ENCODE measurements at regions not wholly inside any gene's neighbourhood (a gene's known extent, or its start where the extent isn't known, plus 50 kb on each side); places are given as distances from the start of the nearest gene placed in this dataset.
"Not testable (repeated sequence)": the region's sequence is repeated elsewhere in the genome, so short reads cannot be mapped to it uniquely, and the experiment has no call there.

DNA sequence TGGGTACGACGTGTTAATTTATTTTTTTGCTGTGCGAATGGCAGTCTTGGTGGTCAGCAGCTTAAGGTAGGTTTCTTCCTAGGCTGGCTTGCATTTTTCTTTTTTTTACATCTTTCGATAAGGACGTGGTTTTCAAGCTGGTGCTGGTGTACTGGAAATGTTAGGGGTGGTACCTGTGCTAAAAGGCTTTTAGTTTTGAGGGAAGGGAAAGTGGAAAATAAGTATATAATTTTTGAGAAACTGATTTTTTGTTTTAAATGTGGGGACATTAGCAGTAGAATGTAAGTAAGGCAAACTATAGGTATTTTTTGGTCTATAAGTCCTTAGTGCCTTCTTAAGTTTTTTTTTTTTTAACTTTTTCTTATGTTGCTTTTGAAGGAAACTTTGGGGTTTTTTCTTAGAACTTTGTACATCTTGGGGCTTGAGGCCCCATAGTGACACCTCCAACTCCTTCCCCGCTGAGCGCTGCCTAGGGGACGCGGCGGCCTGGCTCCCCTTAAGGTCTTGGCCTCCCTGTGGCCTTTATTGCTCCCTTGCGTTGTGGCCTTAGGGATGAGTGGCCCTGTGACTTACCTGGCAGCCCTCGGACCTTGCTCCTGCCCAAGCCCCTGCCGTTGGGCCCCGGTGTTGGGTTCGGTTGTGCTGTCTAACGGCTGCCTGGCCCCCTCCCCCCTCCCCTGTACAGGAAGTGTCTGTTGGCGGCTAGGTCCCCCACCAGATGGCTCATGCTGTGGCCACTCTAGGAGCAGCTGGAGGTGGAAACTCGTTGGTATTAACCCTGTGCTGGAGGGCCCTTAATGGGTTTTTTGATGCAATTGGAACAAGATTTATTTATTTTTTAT, 88.0 kb upstream of the RPRML start:
- Histone ChIP-seq H3K27me3 (no peaks in the 10 kb centered on the region), H3K4me3 (peak overlapping the region; percentile 70 to 94 (median 78)), H3K9me3 (no peaks in the 10 kb centered on the region), H3K4me1 (peaks cover 11 to 16% (median 14%) of the 10 kb centered on the region in 4 donors), H3K36me3 (peaks cover 0 to 10% (median 5%) of the 10 kb centered on the region in 4 donors), H3K27ac (replicated peaks in 1 of 4) (peak overlapping the region; percentile 81 to 89 (median 87))
- WGBS, result 3% methylated on average over 18 of the region's 18 CpGs
- TF ChIP-seq, protein P1, sequence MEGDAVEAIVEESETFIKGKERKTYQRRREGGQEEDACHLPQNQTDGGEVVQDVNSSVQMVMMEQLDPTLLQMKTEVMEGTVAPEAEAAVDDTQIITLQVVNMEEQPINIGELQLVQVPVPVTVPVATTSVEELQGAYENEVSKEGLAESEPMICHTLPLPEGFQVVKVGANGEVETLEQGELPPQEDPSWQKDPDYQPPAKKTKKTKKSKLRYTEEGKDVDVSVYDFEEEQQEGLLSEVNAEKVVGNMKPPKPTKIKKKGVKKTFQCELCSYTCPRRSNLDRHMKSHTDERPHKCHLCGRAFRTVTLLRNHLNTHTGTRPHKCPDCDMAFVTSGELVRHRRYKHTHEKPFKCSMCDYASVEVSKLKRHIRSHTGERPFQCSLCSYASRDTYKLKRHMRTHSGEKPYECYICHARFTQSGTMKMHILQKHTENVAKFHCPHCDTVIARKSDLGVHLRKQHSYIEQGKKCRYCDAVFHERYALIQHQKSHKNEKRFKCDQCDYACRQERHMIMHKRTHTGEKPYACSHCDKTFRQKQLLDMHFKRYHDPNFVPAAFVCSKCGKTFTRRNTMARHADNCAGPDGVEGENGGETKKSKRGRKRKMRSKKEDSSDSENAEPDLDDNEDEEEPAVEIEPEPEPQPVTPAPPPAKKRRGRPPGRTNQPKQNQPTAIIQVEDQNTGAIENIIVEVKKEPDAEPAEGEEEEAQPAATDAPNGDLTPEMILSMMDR (IDR thresholded peaks at IDR 0.05), result peak in 2 of 3 experiments; percentile 7 to 43
- TF ChIP-seq POLR2AphosphoS5 (IDR thresholded peaks at IDR 0.05) (peak; percentile 53 to 82), EP300 (IDR thresholded peaks at IDR 0.05) (no peak)
- DNase-seq (ENCODE audit: extremely low spot score), result peak; percentile 94
- intact Hi-C loops (cut with DNase I), result no loop called here

DNA sequence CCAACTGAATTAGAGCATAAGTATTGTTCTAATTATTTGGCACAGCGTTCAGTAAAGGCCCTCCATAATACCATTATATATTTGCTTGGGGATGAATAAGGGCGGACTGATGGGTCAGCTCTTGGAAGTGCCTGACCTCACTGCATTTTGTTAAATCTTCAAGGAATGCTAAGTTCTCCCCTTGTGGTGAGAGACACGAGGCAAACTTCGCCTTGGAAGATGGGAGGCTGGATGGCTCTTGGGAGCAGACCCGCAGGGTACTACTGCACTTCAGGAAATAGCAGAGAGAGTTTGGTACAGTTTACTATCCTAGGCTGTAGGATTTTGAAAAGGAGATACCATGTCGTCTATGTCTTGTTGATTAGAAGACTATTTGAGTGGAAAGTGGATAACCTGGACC, 87.0 kb upstream of the RPRML start:
- H3K27ac ChIP-seq (replicated peaks in 1 of 4), result no peak overlapping the region
- H3K36me3 ChIP-seq, result peaks cover 0 to 10% (median 5%) of the 10 kb centered on the region in 4 donors
- intact Hi-C loops (cut with DNase I), result no loop called here
- H3K4me3 ChIP-seq, result no peak overlapping the region
- H3K4me1 ChIP-seq, result peaks cover 11 to 16% (median 13%) of the 10 kb centered on the region in 4 donors
- H3K27me3 ChIP-seq, result no peaks in the 10 kb centered on the region
- no peaks in the 10 kb centered on the region for H3K9me3 ChIP-seq
- no peak for TF ChIP-seq POLR2A (IDR thresholded peaks at IDR 0.05; ENCODE audit: low read depth)
- TF ChIP-seq, protein P1 (IDR thresholded peaks at IDR 0.05), result no peak
- no peak for TF ChIP-seq POLR2AphosphoS5 (IDR thresholded peaks at IDR 0.05)
- no peak for TF ChIP-seq EP300 (IDR thresholded peaks at IDR 0.05)
- DNase-seq (ENCODE audit: extremely low spot score), result no peak
- WGBS, result 61% methylated on average over 6 of the region's 6 CpGs

DNA sequence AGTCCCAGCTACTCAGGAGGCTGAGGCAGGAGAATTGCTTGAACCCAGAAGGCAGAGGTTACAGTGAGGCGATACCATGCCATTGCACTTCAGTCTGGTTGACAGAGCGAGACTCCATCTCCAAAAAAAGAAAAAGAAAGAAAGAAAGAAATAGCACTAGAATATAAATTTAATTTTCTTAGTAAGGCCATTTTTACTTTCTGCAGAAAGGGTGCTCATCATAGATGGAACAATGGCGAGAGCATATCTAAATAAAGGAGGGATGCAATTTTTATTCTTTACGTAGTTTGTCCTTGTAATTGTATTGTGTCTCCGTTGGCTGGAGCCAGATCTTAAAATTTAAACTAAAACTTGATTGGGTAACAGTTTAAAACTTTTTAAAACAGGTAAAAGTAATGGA, 85.6 kb upstream of the RPRML start:
- Histone ChIP-seq H3K4me3 (no peak overlapping the region), H3K27me3 (no peaks in the 10 kb centered on the region), H3K4me1 (peaks cover 9 to 16% (median 12%) of the 10 kb centered on the region in 4 donors), H3K27ac (replicated peaks in 1 of 4) (no peak overlapping the region), H3K9me3 (no peaks in the 10 kb centered on the region), H3K36me3 (peaks cover 0 to 13% (median 5%) of the 10 kb centered on the region in 4 donors)
- TF ChIP-seq EP300 (IDR thresholded peaks at IDR 0.05) (no peak), POLR2AphosphoS5 (IDR thresholded peaks at IDR 0.05) (no peak), POLR2A (IDR thresholded peaks at IDR 0.05; ENCODE audit: low read depth) (no peak)
- TF ChIP-seq, protein P1 (IDR thresholded peaks at IDR 0.05), result no peak
- intact Hi-C loops (cut with DNase I), result no loop called here
- WGBS, result 98% methylated on average over 5 of the region's 5 CpGs
- DNase-seq (ENCODE audit: extremely low spot score), result no peak

DNA sequence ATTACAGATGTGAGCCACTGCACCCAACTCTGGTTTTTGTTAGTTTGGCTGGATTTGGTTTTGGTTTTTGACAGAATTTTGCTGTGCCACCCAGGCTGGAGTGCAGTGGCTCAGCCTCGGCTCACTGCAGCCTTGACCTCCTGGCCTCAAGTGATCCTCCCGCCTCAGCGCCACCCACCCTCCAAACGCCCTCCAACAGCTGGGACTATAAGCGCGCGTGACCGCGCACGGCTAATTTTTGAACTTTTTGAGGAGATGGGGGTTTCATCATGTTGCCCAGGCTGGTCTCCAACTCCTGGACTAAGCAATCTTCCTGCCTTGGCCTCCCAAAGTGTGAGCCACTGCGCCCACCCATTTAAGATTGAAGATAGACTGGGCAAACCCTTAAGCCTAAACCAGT, 84.4 kb upstream of the RPRML start:
- Histone ChIP-seq H3K27ac (replicated peaks in 1 of 4) (no peak overlapping the region), H3K4me1 (peaks cover 9 to 16% (median 12%) of the 10 kb centered on the region in 4 donors), H3K27me3 (no peaks in the 10 kb centered on the region), H3K36me3 (peaks cover 0 to 9% (median 5%) of the 10 kb centered on the region in 4 donors), H3K4me3 (no peak overlapping the region), H3K9me3 (no peaks in the 10 kb centered on the region)
- 97% methylated on average over 11 of the region's 11 CpGs for WGBS
- no peak for DNase-seq (ENCODE audit: extremely low spot score)
- TF ChIP-seq POLR2A (IDR thresholded peaks at IDR 0.05; ENCODE audit: low read depth), result no peak
- intact Hi-C loops (cut with DNase I), result no loop called here

DNA sequence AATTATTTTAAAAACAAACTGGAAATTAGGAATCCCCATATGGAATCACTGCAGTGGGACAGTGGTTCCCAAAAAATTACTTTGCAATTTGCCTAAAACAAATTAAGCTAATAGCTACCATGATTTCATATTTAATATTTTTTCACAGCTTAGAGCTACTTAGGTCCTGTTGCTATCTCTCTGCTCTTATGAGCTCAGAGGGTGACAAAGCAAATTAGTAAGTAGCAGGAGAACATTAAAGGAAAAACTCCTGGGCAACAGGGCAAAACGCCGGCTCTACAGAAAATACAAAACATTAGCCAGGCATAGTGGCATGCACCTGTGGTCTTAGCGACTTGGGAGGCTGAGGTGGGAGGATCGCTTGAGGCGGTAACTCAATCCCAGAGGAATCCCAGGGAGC, 83.8 kb upstream of the RPRML start:
- H3K4me1 ChIP-seq, result peaks cover 9 to 14% (median 12%) of the 10 kb centered on the region in 4 donors
- H3K36me3 ChIP-seq; intact Hi-C loops (cut with DNase I); H3K4me3 ChIP-seq; DNase-seq (ENCODE audit: extremely low spot score); H3K9me3 ChIP-seq; H3K27me3 ChIP-seq; H3K27ac ChIP-seq (replicated peaks in 1 of 4): not testable (repeated sequence)
- WGBS, result 95% methylated on average over 5 of the region's 5 CpGs

DNA sequence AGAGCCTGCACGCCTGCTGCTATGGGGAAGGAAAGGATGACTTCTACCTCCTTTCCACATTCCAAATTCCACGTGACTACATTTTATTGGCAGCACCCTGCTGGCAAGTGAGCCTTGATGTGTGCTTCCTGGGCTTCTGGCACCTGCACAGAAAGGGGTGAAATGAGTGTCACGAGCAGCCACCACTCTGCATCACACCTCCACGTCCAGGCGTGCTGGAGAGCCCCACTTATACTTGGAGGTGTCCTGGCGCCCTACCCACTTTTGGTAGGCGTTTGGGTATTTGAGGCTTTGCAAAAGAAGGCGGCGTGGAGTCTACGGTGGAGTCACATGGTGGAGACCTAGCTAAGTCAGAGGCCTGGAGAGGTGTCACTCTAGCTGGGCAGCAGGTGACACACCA, 81.0 kb upstream of the RPRML start:
- WGBS, result 91% methylated on average over 6 of the region's 10 CpGs
- H3K9me3 ChIP-seq; intact Hi-C loops (cut with DNase I); H3K4me3 ChIP-seq; H3K27ac ChIP-seq (replicated peaks in 1 of 4); DNase-seq (ENCODE audit: extremely low spot score); H3K27me3 ChIP-seq; H3K4me1 ChIP-seq: not testable (repeated sequence)
- peaks cover 0 to 30% (median 21%) of the 10 kb centered on the region in 4 donors for H3K36me3 ChIP-seq

Data from esophagus muscularis mucosa (tissue), 4 donors.